GM18520 (cell line): ENCODE measurements at regions not wholly inside any gene's neighbourhood (a gene's known extent, or its start where the extent isn't known, plus 50 kb on each side); places are given as distances from the start of the nearest gene placed in this dataset.

Experiments used
- ATAC-seq: cut with Tn5 transposase; IDR thresholded peaks from one replicate; pipeline ENCODE4 v1.9.1; 2021; ENCODE audit not compliant: unreplicated experiment

GRCh38 chr4:24666316-24666715 lies 82.0 kb upstream of the DHX15 start:
- ATAC-seq = no peak

GRCh38 chr4:24666816-24667477 lies 82.6 kb upstream of the DHX15 start:
- no peak for ATAC-seq

GRCh38 chr4:24668956-24669355 lies 84.6 kb upstream of the DHX15 start:
- ATAC-seq = no peak

- ATAC-seq = no peak
Measured at GRCh38 chr4:24669751-24670150, 85.4 kb upstream of the DHX15 start.

GRCh38 chr4:24671849-24672248 lies 87.5 kb upstream of the DHX15 start:
- ATAC-seq = no peak

GRCh38 chr4:24672880-24673279 lies 88.5 kb upstream of the DHX15 start:
- ATAC-seq = no peak

- no peak for ATAC-seq
Measured at GRCh38 chr4:24674279-24674678, 89.9 kb upstream of the DHX15 start.

GRCh38 chr4:24675721-24676389 lies 91.5 kb upstream of the DHX15 start:
- no peak for ATAC-seq

- ATAC-seq = no peak
Measured at GRCh38 chr4:24677909-24678308, 93.6 kb upstream of the DHX15 start.

GRCh38 chr4:24680746-24681448 lies 96.5 kb upstream of the DHX15 start:
- no peak for ATAC-seq

GRCh38 chr4:24683116-24683515 lies 98.8 kb upstream of the DHX15 start:
- no peak for ATAC-seq

GRCh38 chr4:24686866-24687692 lies 102.7 kb upstream of the DHX15 start:
- no peak for ATAC-seq

GRCh38 chr4:24688453-24688852 lies 104.1 kb upstream of the DHX15 start:
- ATAC-seq = no peak

GRCh38 chr4:24689212-24689611 lies 104.9 kb upstream of the DHX15 start:
- no peak for ATAC-seq

GRCh38 chr4:24690436-24690835 lies 104.9 kb upstream of the SOD3 start:
- ATAC-seq = no peak

- ATAC-seq = no peak
Measured at GRCh38 chr4:24693636-24694035, 101.7 kb upstream of the SOD3 start.

- ATAC-seq = no peak
Measured at GRCh38 chr4:24700118-24700517, 95.3 kb upstream of the SOD3 start.

- ATAC-seq = no peak
Measured at GRCh38 chr4:24701683-24702082, 93.7 kb upstream of the SOD3 start.

- no peak for ATAC-seq
Measured at GRCh38 chr4:24702281-24702680, 93.1 kb upstream of the SOD3 start.

- no peak for ATAC-seq
Measured at GRCh38 chr4:24703298-24703697, 92.1 kb upstream of the SOD3 start.

- ATAC-seq = no peak
Measured at GRCh38 chr4:24704149-24704548, 91.2 kb upstream of the SOD3 start.
